K562 (cell line): ENCODE measurements at regions not wholly inside any gene's neighbourhood (a gene's known extent, or its start where the extent isn't known, plus 50 kb on each side); places are given as distances from the start of the nearest gene placed in this dataset.

Source experiments
- ARHGAP35 ChIP-seq: fragments of 450-650 bp; IDR thresholded peaks from 2 replicates; pipeline ENCODE4 v1.6.1; 2018; ENCODE audit not compliant: partially characterized antibody
- CBX5 ChIP-seq: IDR thresholded peaks from 2 replicates; pipeline ENCODE4 v1.6.1; 2014; ENCODE audit warnings: low read depth, borderline replicate concordance
- CREBBP ChIP-seq: IDR thresholded peaks from one replicate; pipeline ENCODE4 v1.6.1; 2012; ENCODE audit warnings: low read depth, mild to moderate bottlenecking, control low read depth, inconsistent platforms, low read length
- DIDO1 ChIP-seq: fragments of 450-650 bp; IDR thresholded peaks from 2 replicates; pipeline ENCODE4 v1.6.1; 2016; ENCODE audit warnings: low read depth, missing biosample characterization, missing genetic modification characterization
- ETS2 ChIP-seq: IDR thresholded peaks from 2 replicates; pipeline ENCODE4 v1.6.1; 2016; ENCODE audit warnings: borderline replicate concordance, missing genetic modification characterization, mild to moderate bottlenecking, moderate library complexity, missing compliant biosample characterization; ENCODE audit not compliant: poor library complexity, severe bottlenecking
- FOXA3 ChIP-seq, 2 experiments: fragments of 450-650 bp in 1 of 2; sonication (generic) in 1 of 2; formaldehyde crosslinking; IDR thresholded peaks in 1 of 2; conservative IDR thresholded peaks in 1 of 2; 2 replicates each; pipeline versions ENCODE4 v1.4.0 to v1.8.0; 2020 to 2022; ENCODE audit warnings: mild to moderate bottlenecking in 2 of 2, missing genetic modification reagents in 1 of 2
- HEY1 ChIP-seq: fragments of 250-450 bp; sonication (Bioruptor Pico); IDR thresholded peaks from 2 replicates; pipeline ENCODE4 v1.5.0; 2020; ENCODE audit warnings: mild to moderate bottlenecking, moderate library complexity, borderline replicate concordance
- KHSRP ChIP-seq: fragments of 450-650 bp; IDR thresholded peaks from 2 replicates; pipeline ENCODE4 v1.6.1; 2017
- LARP7 ChIP-seq: fragments of 450-650 bp; IDR thresholded peaks from 2 replicates; pipeline ENCODE4 v1.6.1; 2016
- MLX ChIP-seq, 2 experiments: fragments of 450-650 bp in 1 of 2; sonication (generic) in 1 of 2; formaldehyde crosslinking; conservative IDR thresholded peaks; 2 replicates each; pipeline versions ENCODE4 v1.4.0 to v1.8.1; 2020 to 2022; ENCODE audit warnings: mild to moderate bottlenecking in 1 of 2, missing genetic modification reagents in 1 of 2
- NFXL1 ChIP-seq: fragments of 450-650 bp; formaldehyde crosslinking; IDR thresholded peaks from 2 replicates; pipeline ENCODE4 v1.4.0; 2021; ENCODE audit warnings: mild to moderate bottlenecking
- POLR2AphosphoS2 ChIP-seq: IDR thresholded peaks from 2 replicates; pipeline ENCODE4 v1.6.1; 2012; ENCODE audit warnings: low read length, improper control_type of control experiment
- POLR2G ChIP-seq: fragments of 200-400 bp; formaldehyde crosslinking; IDR thresholded peaks from 2 replicates; pipeline ENCODE4 v1.6.1; 2017; ENCODE audit warnings: low read depth, mild to moderate bottlenecking, antibody characterized with exemption, low read length, moderate library complexity
- POLR3G ChIP-seq: IDR thresholded peaks from 2 replicates; pipeline ENCODE4 v1.6.1; 2011; ENCODE audit not compliant: insufficient read length, insufficient replicate concordance; ENCODE audit errors: extremely low read depth
- ZNF212 ChIP-seq: fragments of 450-650 bp; formaldehyde crosslinking; IDR thresholded peaks from 2 replicates; pipeline ENCODE4 v1.4.0; 2020; ENCODE audit warnings: mild to moderate bottlenecking
- ZNF24 ChIP-seq: fragments of 450-650 bp; IDR thresholded peaks from 2 replicates; pipeline ENCODE4 v1.6.1; 2016
- ZNF280B ChIP-seq: fragments of 250-450 bp; sonication (Bioruptor Pico); IDR thresholded peaks from 2 replicates; pipeline ENCODE4 v1.5.1; 2021; ENCODE audit warnings: mild to moderate bottlenecking
- ZNF695 ChIP-seq: fragments of 450-650 bp; formaldehyde crosslinking; IDR thresholded peaks from 2 replicates; pipeline ENCODE4 v1.4.0; 2020; ENCODE audit warnings: mild to moderate bottlenecking, moderate library complexity
- ZNF830 ChIP-seq: fragments of 250-450 bp; sonication (Bioruptor Pico); IDR thresholded peaks from 2 replicates; pipeline ENCODE4 v1.5.0; 2021; ENCODE audit warnings: mild to moderate bottlenecking
- TF ChIP-seq, protein P1 (sequence below): fragments of 450-650 bp; formaldehyde crosslinking; IDR thresholded peaks from 2 replicates; pipeline ENCODE4 v1.4.0; 2020; ENCODE audit warnings: mild to moderate bottlenecking, moderate library complexity

DNA sequence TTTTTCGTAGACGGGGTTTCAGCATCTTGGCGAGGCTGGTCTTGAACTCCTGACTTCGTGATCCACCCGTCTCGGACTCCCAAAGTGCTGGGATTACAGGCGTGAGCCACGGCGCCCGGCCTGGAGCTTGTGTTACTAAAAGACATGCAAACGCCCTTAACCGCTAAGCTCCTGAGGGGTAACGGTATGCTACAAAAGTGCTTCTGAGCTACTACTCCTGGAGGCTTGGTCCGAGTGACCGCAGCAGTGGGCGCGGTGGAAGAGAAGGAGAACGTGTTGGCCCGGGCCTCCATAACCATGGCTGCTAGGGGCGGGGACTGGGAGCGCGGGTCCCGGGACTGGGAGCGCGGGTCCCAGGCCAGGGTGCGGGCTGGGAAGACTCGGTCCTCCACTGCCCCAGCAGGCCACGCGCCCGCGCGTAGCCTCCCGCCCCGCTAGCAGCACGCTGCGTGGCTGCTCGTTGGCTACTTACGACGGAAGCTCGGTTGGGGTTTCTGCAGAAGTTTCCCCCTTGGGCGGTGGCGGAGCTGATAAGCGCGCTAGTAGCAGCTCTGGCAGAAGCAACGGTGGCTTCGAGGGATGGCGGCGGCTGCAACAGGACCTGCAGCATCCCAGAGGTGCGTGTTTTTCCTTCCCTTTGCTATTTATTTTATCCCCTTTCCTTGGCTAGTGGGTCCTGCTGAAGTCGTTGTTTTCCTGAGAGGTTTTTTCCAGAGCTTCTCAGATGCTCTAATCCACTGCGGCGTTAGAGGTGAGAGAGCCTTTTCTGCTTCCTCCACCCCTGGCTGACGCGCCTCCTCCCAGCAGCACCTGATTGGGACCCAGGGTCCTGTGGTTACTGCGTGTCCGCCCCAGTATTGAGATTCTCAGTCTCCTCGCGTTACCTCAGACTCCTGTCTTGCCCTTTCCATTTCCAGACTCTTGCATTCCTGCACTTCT lies 69.2 kb upstream of the CCDC180 start (continued):
- TF ChIP-seq DIDO1 (tag) (no peak), KHSRP (no peak), NFXL1 (CRISPR knock-in tag) (no peak), ZNF695 (CRISPR knock-in tag) (no peak), CREBBP (no peak), ZNF280B (CRISPR knock-in tag) (no peak), FOXA3 (CRISPR knock-in tag; conservative IDR thresholded peaks at IDR 0.05 in 1 of 2, IDR thresholded peaks at IDR 0.05 in 1 of 2) (peak in 1 of 2 experiments; percentile 58; a peak in 2 of 4 replicates), POLR2AphosphoS2 (no peak), MLX (CRISPR knock-in tag; conservative IDR thresholded peaks at IDR 0.05) (no peak), HEY1 (CRISPR knock-in tag) (no peak), POLR3G (no peak), CBX5 (no peak), ETS2 (tag) (no peak), ZNF830 (CRISPR knock-in tag) (no peak), ZNF24 (0 out of 2 replicates have a peak, but pooled peaks have one; percentile 17), ARHGAP35 (no peak), LARP7 (no peak), ZNF212 (CRISPR knock-in tag) (no peak), POLR2G (peak; percentile 95)
- TF ChIP-seq, protein P1, sequence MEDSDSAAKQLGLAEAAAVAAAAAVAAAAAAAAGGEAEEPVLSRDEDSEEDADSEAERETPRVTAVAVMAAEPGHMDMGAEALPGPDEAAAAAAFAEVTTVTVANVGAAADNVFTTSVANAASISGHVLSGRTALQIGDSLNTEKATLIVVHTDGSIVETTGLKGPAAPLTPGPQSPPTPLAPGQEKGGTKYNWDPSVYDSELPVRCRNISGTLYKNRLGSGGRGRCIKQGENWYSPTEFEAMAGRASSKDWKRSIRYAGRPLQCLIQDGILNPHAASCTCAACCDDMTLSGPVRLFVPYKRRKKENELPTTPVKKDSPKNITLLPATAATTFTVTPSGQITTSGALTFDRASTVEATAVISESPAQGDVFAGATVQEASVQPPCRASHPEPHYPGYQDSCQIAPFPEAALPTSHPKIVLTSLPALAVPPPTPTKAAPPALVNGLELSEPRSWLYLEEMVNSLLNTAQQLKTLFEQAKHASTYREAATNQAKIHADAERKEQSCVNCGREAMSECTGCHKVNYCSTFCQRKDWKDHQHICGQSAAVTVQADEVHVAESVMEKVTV (CRISPR knock-in tag), result no peak
